GM06990 (cell line): ENCODE measurements at regions not wholly inside any gene's neighbourhood (a gene's known extent, or its start where the extent isn't known, plus 50 kb on each side); places are given as distances from the start of the nearest gene placed in this dataset.
A peak's percentile ranks its signal among the peaks of the same experiment; 100 is the strongest.

Experiments
- DNase-seq: peaks from one replicate; pipeline ENCODE4 v3.0.0-alpha.2; 2011; ENCODE audit not compliant: insufficient read length; ENCODE audit errors: extremely low read depth
- H3K27me3 ChIP-seq: replicated peaks from 2 replicates; pipeline ENCODE4 v1.6.0; 2011; ENCODE audit warnings: low read length; ENCODE audit not compliant: control insufficient read depth, insufficient read depth
- H3K36me3 ChIP-seq: 2 replicates; pipeline ENCODE4 v1.5.1; 2011; ENCODE audit warnings: low read length; ENCODE audit not compliant: control insufficient read depth, insufficient read depth
- H3K4me3 ChIP-seq: replicated peaks from 2 replicates; pipeline ENCODE4 v1.5.1; 2011; ENCODE audit warnings: low read depth, mild to moderate bottlenecking, control low read depth, low read length
- TF ChIP-seq, protein P1 (sequence below): IDR thresholded peaks from 2 replicates; pipeline ENCODE4 v1.5.1; 2011; ENCODE audit warnings: low read length, control low read depth, mild to moderate bottlenecking, inconsistent platforms; ENCODE audit not compliant: insufficient read depth, poor library complexity, severe bottlenecking

DNA sequence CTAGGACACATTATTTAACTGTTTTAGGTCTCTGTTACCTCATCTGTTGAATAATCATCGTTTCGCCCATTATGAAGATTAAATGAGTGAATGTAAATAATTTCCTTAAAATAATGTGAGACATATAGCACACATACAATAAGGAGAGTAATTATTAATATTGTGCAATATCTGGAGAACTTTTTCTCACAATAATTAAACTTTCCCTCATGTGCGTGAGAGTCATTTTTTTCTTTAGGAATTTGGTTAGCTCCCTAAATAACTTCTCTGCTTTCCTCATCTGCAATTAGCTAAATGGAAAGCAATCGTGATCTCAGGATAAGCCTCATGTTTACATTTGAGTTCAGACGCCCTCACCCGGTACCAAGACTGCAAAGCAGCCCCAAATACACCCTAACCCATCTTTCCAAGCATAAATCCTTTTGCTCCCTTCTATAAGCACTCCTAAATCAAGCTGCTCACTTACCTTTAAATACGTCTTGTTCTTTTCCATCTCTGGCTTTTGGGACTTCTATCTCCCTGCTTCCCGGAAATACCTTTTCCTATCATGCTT, 78.8 kb downstream of the MZT1 start:
- H3K27me3 ChIP-seq: no peaks in the 10 kb centered on the region
- TF ChIP-seq, protein P1, sequence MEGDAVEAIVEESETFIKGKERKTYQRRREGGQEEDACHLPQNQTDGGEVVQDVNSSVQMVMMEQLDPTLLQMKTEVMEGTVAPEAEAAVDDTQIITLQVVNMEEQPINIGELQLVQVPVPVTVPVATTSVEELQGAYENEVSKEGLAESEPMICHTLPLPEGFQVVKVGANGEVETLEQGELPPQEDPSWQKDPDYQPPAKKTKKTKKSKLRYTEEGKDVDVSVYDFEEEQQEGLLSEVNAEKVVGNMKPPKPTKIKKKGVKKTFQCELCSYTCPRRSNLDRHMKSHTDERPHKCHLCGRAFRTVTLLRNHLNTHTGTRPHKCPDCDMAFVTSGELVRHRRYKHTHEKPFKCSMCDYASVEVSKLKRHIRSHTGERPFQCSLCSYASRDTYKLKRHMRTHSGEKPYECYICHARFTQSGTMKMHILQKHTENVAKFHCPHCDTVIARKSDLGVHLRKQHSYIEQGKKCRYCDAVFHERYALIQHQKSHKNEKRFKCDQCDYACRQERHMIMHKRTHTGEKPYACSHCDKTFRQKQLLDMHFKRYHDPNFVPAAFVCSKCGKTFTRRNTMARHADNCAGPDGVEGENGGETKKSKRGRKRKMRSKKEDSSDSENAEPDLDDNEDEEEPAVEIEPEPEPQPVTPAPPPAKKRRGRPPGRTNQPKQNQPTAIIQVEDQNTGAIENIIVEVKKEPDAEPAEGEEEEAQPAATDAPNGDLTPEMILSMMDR: no peak

DNA sequence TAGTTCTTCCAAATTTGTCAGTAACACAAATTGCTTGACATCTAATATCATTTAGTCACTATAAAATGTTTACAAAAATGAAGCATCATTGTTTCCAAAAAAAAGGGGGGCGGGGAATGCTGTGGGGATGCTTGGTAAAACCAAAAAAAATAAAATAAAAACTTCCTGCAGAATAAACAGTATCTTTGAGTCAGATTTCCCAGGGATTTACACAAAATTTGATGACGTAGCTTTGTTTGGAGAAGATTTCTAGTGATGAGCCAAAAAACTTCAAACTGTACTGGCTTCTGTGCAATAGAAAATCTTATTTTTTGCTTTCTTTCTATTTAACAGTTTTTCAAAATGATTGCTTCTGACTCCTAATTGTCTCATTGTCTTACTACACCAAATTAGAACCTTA, 80.0 kb downstream of the MZT1 start:
- TF ChIP-seq, protein P1: no peak
- Histone ChIP-seq H3K36me3 (no peaks in the 10 kb centered on the region), H3K27me3 (no peaks in the 10 kb centered on the region), H3K4me3 (no peak overlapping the region)
- no peak for DNase-seq

More for the DNA sequence above, 78.8 kb downstream of the MZT1 start:
- DNase-seq: no peak
- Histone ChIP-seq H3K4me3 (no peak overlapping the region), H3K36me3 (no peaks in the 10 kb centered on the region)

DNA sequence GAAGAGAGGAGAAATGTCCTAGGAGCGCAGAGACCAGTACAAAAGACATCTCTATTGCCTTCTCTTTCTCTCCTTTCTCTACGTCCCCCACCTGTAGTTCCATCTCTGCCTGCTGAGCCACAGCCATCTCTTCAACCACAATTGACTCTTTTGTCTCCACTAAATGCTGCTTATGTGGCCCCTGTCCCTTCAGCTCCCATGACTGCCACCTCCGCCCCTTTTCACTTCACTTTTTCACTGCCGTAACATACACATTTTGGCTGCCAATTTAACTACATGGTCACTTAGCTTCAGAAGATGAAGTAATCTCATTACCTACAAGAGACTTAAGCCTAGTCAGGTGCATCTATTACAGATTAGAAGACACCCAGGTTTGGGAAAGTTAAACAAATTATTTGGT, 81.9 kb downstream of the MZT1 start:
- Histone ChIP-seq H3K4me3 (no peak overlapping the region), H3K27me3 (no peaks in the 10 kb centered on the region), H3K36me3 (no peaks in the 10 kb centered on the region)
- DNase-seq: no peak
- TF ChIP-seq, protein P1: no peak

DNA sequence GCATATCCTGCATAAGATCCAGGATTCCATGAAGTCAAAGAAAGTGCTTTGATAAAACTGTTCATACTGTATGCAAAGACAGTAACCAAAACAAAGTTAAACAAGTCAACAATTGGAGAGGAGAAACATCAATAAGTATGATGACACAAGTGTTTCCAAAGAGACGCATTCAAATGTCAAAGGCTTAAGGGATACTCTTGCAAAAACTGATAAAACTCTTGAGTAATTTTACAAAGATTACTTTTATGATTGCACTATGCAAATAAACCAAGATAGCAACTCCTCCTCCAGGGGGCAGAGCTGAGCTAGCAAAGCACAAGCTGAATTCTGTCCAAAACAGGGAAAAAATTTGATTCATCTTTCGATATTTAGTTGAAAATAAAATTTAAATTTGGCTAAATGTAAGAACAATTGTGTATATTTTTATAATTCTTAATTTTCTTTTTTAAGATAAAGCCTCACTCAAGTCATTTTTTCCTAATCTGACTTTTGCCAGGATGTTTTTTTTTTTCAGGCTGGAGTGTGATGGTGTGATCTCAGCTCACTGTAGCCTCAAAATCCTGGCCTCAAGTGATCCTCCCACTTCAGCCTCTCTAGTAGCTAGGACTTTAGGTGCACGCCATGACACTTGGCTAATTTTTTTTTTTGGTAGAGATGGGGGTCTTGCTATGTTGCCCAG, 84.0 kb downstream of the MZT1 start:
- no peak for DNase-seq
- TF ChIP-seq, protein P1: peak; percentile 76
- H3K27me3 ChIP-seq: no peaks in the 10 kb centered on the region
- H3K36me3 ChIP-seq: no peaks in the 10 kb centered on the region
- H3K4me3 ChIP-seq: no peak overlapping the region

DNA sequence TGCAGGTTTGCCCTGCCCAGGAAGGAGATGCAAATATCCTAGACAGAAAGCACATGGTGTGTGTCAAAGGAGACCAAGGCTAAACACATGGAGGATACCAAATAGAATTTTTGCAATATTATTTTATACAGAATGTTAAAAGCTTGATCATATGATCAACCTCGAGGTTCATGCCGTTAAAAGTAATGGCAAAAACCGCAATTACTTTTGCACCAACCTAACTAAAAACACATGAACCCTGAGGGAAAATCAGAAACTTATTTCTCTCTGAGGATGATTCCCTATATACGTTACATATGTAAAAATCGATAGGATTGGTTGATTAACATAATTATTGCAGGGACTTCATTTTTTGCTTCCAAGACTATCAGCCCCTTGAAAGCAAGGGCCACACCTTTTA, 88.1 kb downstream of the MZT1 start:
- TF ChIP-seq, protein P1: no peak
- no peaks in the 10 kb centered on the region for H3K27me3 ChIP-seq
- no peak for DNase-seq
- no peak overlapping the region for H3K4me3 ChIP-seq
- H3K36me3 ChIP-seq: no peaks in the 10 kb centered on the region
